K562 (cell line): ENCODE measurements at regions not wholly inside any gene's neighbourhood (a gene's known extent, or its start where the extent isn't known, plus 50 kb on each side); places are given as distances from the start of the nearest gene placed in this dataset.

Source experiments
- ATAC-seq: fragments of 200-7000 bp; cut with Tn5 transposase; 3 replicates; pipeline ENCODE4 v1.9.1; 2020; ENCODE audit warnings: moderate library complexity
- BruUV-seq: library from RNA; stranded (reverse); fragments of 400-500 nt; replicated peaks from 2 replicates; lab custom pipeline; 2021; lab: Mats Ljungman, UMichigan
- CTCF ChIA-PET: fragments of 300-600 bp; formaldehyde crosslinking; extraction: SDS; loops from one replicate; lab custom pipeline; 2021; ENCODE audit warnings: low intra/inter-chr PET ratio; lab: Yijun Ruan, JAX
- POLR2A ChIA-PET: fragments of 300-600, 350-650 bp; sonication (Branson Sonifier 250); formaldehyde crosslinking; extraction: SDS; loops from one replicate; lab custom pipeline; 2021; ENCODE audit warnings: antibody characterized with exemption, inconsistent platforms; lab: Yijun Ruan, JAX
- DNase-seq, 4 experiments: peaks; one replicate each; pipeline versions ENCODE4 v3.0.0 to v3.0.0-alpha.2; 2011 to 2018; ENCODE audit warnings: low spot score in 3 of 4, mixed read lengths in 3 of 4; ENCODE audit errors: extremely low read depth in 1 of 4
- FAIRE-seq: peaks from 2 replicates; lab custom pipeline; 2011; peaks lifted over from hg19 to GRCh38; lab: Jason Lieb, UNC
- H2AFZ ChIP-seq: 2 replicates; pipeline ENCODE4 v1.6.0; 2011; ENCODE audit warnings: low read depth, low read length, control low read depth, inconsistent platforms
- H3K27ac ChIP-seq: fragments of 200-600 bp; 3 replicates; pipeline ENCODE4 v1.8.0; 2011; ENCODE audit warnings: low read depth, mild to moderate bottlenecking, control low read depth, inconsistent platforms, low read length, moderate library complexity, mixed read lengths; ENCODE audit errors: extremely low read depth
- H3K27me3 ChIP-seq, 2 experiments: fragments of 300-600 bp in 1 of 2; 2 replicates in 1 of 2; 3 replicates in 1 of 2; pipeline versions ENCODE4 v1.6.0 to v1.8.0; 2011; ENCODE audit warnings: inconsistent platforms in 2 of 2, low read length in 2 of 2, mild to moderate bottlenecking in 1 of 2, mixed read lengths in 1 of 2, moderate library complexity in 1 of 2; ENCODE audit not compliant: control insufficient read depth in 2 of 2, insufficient read depth in 2 of 2
- H3K36me3 ChIP-seq: fragments of 300-600 bp; 3 replicates; pipeline ENCODE4 v1.8.0; 2011; ENCODE audit warnings: mild to moderate bottlenecking, low read length, inconsistent platforms; ENCODE audit not compliant: control insufficient read depth, insufficient read depth
- H3K4me1 ChIP-seq, 2 experiments: fragments of 200-600 bp in 1 of 2; replicated peaks in 1 of 2; 2 replicates in 1 of 2; 3 replicates in 1 of 2; pipeline versions ENCODE4 v1.5.1 to v1.8.0; 2011; ENCODE audit warnings: inconsistent platforms in 2 of 2, low read length in 2 of 2, mild to moderate bottlenecking in 1 of 2, mixed read lengths in 1 of 2, moderate library complexity in 1 of 2; ENCODE audit not compliant: control insufficient read depth in 2 of 2, insufficient read depth in 2 of 2
- H3K4me2 ChIP-seq: 2 replicates; pipeline ENCODE4 v1.6.1; 2011; ENCODE audit warnings: low read length, control low read depth, inconsistent platforms, mixed read lengths; ENCODE audit not compliant: insufficient read depth
- H3K4me3 ChIP-seq: fragments of 200-600 bp; sonication (generic), shearing (Covaris generic); 2 replicates; pipeline ENCODE4 v1.5.1; 2016; ENCODE audit warnings: control low read depth, inconsistent platforms
- H3K79me2 ChIP-seq: fragments of 200-600 bp; 3 replicates; pipeline ENCODE4 v1.8.0; 2011; ENCODE audit warnings: low read length, inconsistent platforms; ENCODE audit not compliant: control insufficient read depth, insufficient read depth
- H3K9ac ChIP-seq, 2 experiments: 2 replicates each; pipeline versions ENCODE4 v1.6.0 to v1.6.1; 2011; ENCODE audit warnings: low read depth in 2 of 2, low read length in 2 of 2, control low read depth in 1 of 2, inconsistent platforms in 1 of 2, mild to moderate bottlenecking in 1 of 2, mixed read lengths in 1 of 2; ENCODE audit not compliant: insufficient read depth in 1 of 2
- H3K9me1 ChIP-seq: one replicate; pipeline ENCODE4 v1.6.0; 2011; ENCODE audit warnings: inconsistent platforms, mild to moderate bottlenecking, low read length, moderate library complexity; ENCODE audit not compliant: control insufficient read depth, insufficient read depth
- H3K9me3 ChIP-seq: replicated peaks from 2 replicates; pipeline ENCODE4 v1.5.1; 2011; ENCODE audit warnings: low read depth, low read length, inconsistent platforms; ENCODE audit not compliant: control insufficient read depth, insufficient read depth
- H4K20me1 ChIP-seq: replicated peaks from 2 replicates; pipeline ENCODE4 v1.6.1; 2011; ENCODE audit warnings: low read length, inconsistent platforms, mixed read lengths; ENCODE audit not compliant: control insufficient read depth, insufficient read depth
- BHLHE40 ChIP-seq: IDR thresholded peaks from 2 replicates; pipeline ENCODE4 v1.6.1; 2011; ENCODE audit warnings: low read length, improper control_type of control experiment
- CEBPG ChIP-seq, 3 experiments: fragments of 200-800 bp in 1 of 3; sonication (Bioruptor generic) in 1 of 3; sonication (generic) in 1 of 3; formaldehyde crosslinking in 1 of 3; IDR thresholded peaks in 2 of 3; conservative IDR thresholded peaks in 1 of 3; 2 replicates each; pipeline versions ENCODE4 v1.6.1 to v1.8.0; 2016 to 2022; ENCODE audit warnings: missing compliant biosample characterization in 2 of 3, missing genetic modification characterization in 2 of 3, mild to moderate bottlenecking in 1 of 3, missing genetic modification reagents in 1 of 3
- ELF4 ChIP-seq: fragments of 450-650 bp; formaldehyde crosslinking; IDR thresholded peaks from 2 replicates; pipeline ENCODE4 v1.4.0; 2022; ENCODE audit warnings: missing genetic modification characterization
- KAT8 ChIP-seq: fragments of 450-650 bp; IDR thresholded peaks from 2 replicates; pipeline ENCODE4 v1.6.1; 2016; ENCODE audit warnings: low read depth, mild to moderate bottlenecking
- LCOR ChIP-seq: sonication (generic); formaldehyde crosslinking; IDR thresholded peaks from 2 replicates; pipeline ENCODE4 v1.8.0; 2022; ENCODE audit warnings: mild to moderate bottlenecking, missing genetic modification reagents
- MECOM ChIP-seq: fragments of 250-450 bp; sonication (Bioruptor Pico); IDR thresholded peaks from 2 replicates; pipeline ENCODE4 v1.8.0; 2022; ENCODE audit warnings: inconsistent platforms
- MTF1 ChIP-seq: fragments of 250-450 bp; sonication (Bioruptor Pico); IDR thresholded peaks from 2 replicates; pipeline ENCODE4 v1.9.0; 2021; ENCODE audit warnings: moderate library complexity, mild to moderate bottlenecking, inconsistent platforms, borderline replicate concordance
- NFATC3 ChIP-seq: fragments of 450-650 bp; IDR thresholded peaks from 2 replicates; pipeline ENCODE4 v1.6.1; 2017; ENCODE audit warnings: mild to moderate bottlenecking
- NR2C2 ChIP-seq, 2 experiments: fragments of 200-800 bp in 1 of 2; sonication (Bioruptor generic) in 1 of 2; sonication (generic) in 1 of 2; formaldehyde crosslinking in 1 of 2; IDR thresholded peaks; 2 replicates each; pipeline versions ENCODE4 v1.6.1 to v1.8.0; 2016 to 2022; ENCODE audit warnings: mild to moderate bottlenecking in 1 of 2, missing compliant biosample characterization in 1 of 2, missing genetic modification characterization in 1 of 2, missing genetic modification reagents in 1 of 2
- PRPF4 ChIP-seq: fragments of 200-400 bp; formaldehyde crosslinking; IDR thresholded peaks from one replicate; pipeline ENCODE4 v1.6.1; 2017; ENCODE audit warnings: low read length, low read depth, mild to moderate bottlenecking; ENCODE audit not compliant: insufficient read depth, poor library complexity, severe bottlenecking
- SMAD1 ChIP-seq: fragments of 150-350 bp; IDR thresholded peaks from 2 replicates; pipeline ENCODE4 v1.6.1; 2014; ENCODE audit warnings: low read length, low read depth; ENCODE audit not compliant: partially characterized antibody
- TCFL5 ChIP-seq: fragments of 250-450 bp; sonication (Bioruptor Pico); conservative IDR thresholded peaks from 2 replicates; pipeline ENCODE4 v1.6.1; 2021; ENCODE audit warnings: mild to moderate bottlenecking, moderate library complexity, matching md5 sums
- ZC3H8 ChIP-seq: fragments of 450-650 bp; IDR thresholded peaks from 2 replicates; pipeline ENCODE4 v1.6.1; 2017
- ZFP1 ChIP-seq: fragments of 450-650 bp; formaldehyde crosslinking; IDR thresholded peaks from 2 replicates; pipeline ENCODE4 v1.4.0; 2020; ENCODE audit warnings: mild to moderate bottlenecking, mixed read lengths
- ZKSCAN3 ChIP-seq: fragments of 250-450 bp; sonication (Bioruptor Pico); IDR thresholded peaks from 2 replicates; pipeline ENCODE4 v1.4.0; 2020
- ZNF143 ChIP-seq: sonication (generic); formaldehyde crosslinking; IDR thresholded peaks from 2 replicates; pipeline ENCODE4 v1.9.0; 2022; ENCODE audit warnings: mild to moderate bottlenecking, missing genetic modification reagents
- ZNF146 ChIP-seq: IDR thresholded peaks from one replicate; pipeline ENCODE4 v1.6.1; 2018; ENCODE audit warnings: missing compliant biosample characterization; ENCODE audit not compliant: unreplicated experiment
- ZNF174 ChIP-seq: fragments of 250-450 bp; sonication (Bioruptor Pico); IDR thresholded peaks from 2 replicates; pipeline ENCODE4 v1.4.0; 2020; ENCODE audit warnings: mild to moderate bottlenecking
- ZNF695 ChIP-seq: fragments of 450-650 bp; formaldehyde crosslinking; IDR thresholded peaks from 2 replicates; pipeline ENCODE4 v1.4.0; 2020; ENCODE audit warnings: mild to moderate bottlenecking, moderate library complexity
- ZNF76 ChIP-seq: fragments of 250-450 bp; sonication (Bioruptor Pico); IDR thresholded peaks from 2 replicates; pipeline ENCODE4 v1.4.0; 2020; ENCODE audit warnings: mild to moderate bottlenecking, moderate library complexity, borderline replicate concordance
- WGBS: fragments of 100-300 bp; shearing (Covaris generic); methylation state at CpG from one replicate; pipeline ENCODE4 v1.1.6; 2016; ENCODE audit warnings: low coverage, mixed read lengths; ENCODE audit not compliant: insufficient coverage; ENCODE audit errors: missing lambda C conversion rate; 5-methylcytosine and 5-hydroxymethylcytosine counted together
- in situ Hi-C: fragments of 300-500 bp; cut with MboI; formaldehyde crosslinking; loops from 4 replicates; pipeline ENCODE4 v1.15.0; 2018; ENCODE audit warnings: inconsistent platforms, mixed read lengths
- intact Hi-C: fragments of 100-400 bp; cut with micrococcal nuclease; formaldehyde crosslinking; loops from 2 replicates; pipeline ENCODE4 v1.14.2; 2022

DNA sequence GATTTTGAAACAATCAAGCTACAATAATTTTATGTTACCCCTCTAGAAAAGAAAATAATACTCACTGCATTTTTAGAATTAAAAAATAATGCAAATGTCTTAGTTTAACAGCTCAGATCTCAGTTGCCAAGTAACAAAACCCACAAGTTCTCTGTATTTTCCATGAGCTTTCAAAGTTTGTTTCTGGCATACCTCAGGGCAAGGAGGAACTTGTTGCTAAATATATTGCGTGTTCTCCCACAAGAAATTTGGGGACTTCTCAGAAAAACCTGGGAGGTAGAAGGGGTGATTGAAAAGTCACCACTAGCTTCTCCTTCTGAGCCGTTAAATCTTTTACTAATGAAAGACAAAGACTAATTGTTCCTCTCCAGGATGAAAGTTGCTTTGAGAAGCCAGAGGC lies 236.8 kb upstream of the MARCKS start:
- no TSS peak for BruUV-seq
- POLR2A ChIA-PET = interaction anchor here (0.6 kb wide), 1 partner anchor 131 kb away, joined by 3 read pairs; no protein-coding TSS in a partner anchor
- TF ChIP-seq ZNF146 (CRISPR knock-in tag) (no peak), ZNF76 (CRISPR knock-in tag) (no peak)
- TF ChIP-seq, all 486 proteins: peak for 0
- WGBS = 3% methylated on average over 2 of the region's 2 CpGs
- in situ Hi-C loops = no loop called here
- no peak overlapping the region for H3K9ac ChIP-seq
- no peak overlapping the region for H3K4me3 ChIP-seq
- DNase-seq (no peak), FAIRE-seq (no peak), ATAC-seq (no peak)
- no peaks in the 10 kb centered on the region for H3K27me3 ChIP-seq
- H3K4me2 ChIP-seq = no peak overlapping the region
- no peaks in the 10 kb centered on the region for H3K36me3 ChIP-seq
- H4K20me1 ChIP-seq = no peaks in the 10 kb centered on the region
- no peaks in the 10 kb centered on the region for H3K79me2 ChIP-seq
- H3K4me1 ChIP-seq = no peaks in the 10 kb centered on the region
- H2AFZ ChIP-seq = no peak overlapping the region
- CTCF ChIA-PET = no interaction called here
- intact Hi-C loops = no loop called here
- no peak overlapping the region for H3K27ac ChIP-seq
- no peaks in the 10 kb centered on the region for H3K9me3 ChIP-seq
- no peaks in the 10 kb centered on the region for H3K9me1 ChIP-seq

DNA sequence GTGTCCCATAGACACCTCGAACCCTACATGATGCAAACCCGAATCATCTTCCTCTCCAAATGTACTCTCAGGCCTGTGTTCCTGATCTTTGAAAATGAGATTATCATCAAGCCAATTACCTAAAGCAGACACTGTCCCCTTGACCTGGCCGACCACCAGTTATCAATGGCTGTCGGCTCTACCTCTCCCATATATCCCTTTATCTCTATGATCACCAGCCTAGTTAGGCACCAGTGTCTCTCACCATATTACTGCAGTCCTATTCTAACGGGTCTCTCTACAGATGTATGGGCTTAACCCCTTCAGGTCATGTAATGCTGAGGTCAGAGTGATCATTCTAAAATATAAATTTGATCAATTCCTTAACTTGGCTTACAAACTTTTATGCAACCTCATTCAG lies 234.9 kb upstream of the MARCKS start:
- H3K27ac ChIP-seq = no peak overlapping the region
- no peak overlapping the region for H2AFZ ChIP-seq
- CTCF ChIA-PET = no interaction called here
- no peak overlapping the region for H3K4me2 ChIP-seq
- intact Hi-C loops = no loop called here
- H3K27me3 ChIP-seq = no peaks in the 10 kb centered on the region
- no peaks in the 10 kb centered on the region for H3K9me3 ChIP-seq
- H3K9me1 ChIP-seq = no peaks in the 10 kb centered on the region
- H3K36me3 ChIP-seq = no peaks in the 10 kb centered on the region
- WGBS = 2% methylated on average over 5 of the region's 5 CpGs
- H4K20me1 ChIP-seq = no peaks in the 10 kb centered on the region
- H3K9ac ChIP-seq = no peak overlapping the region
- POLR2A ChIA-PET = no interaction called here
- H3K4me1 ChIP-seq = no peaks in the 10 kb centered on the region
- H3K79me2 ChIP-seq = no peaks in the 10 kb centered on the region
- H3K4me3 ChIP-seq = no peak overlapping the region
- no peak for FAIRE-seq
- ATAC-seq = no peak
- BruUV-seq = no TSS peak
- DNase-seq = no peak
- in situ Hi-C loops = no loop called here
- no peak for TF ChIP-seq BHLHE40
- TF ChIP-seq NFATC3 = no peak
- no peak for TF ChIP-seq ZKSCAN3 (CRISPR knock-in tag)
- no peak for TF ChIP-seq PRPF4
- TF ChIP-seq TCFL5 (CRISPR knock-in tag) = no peak
- no peak for TF ChIP-seq MTF1
- no peak for TF ChIP-seq KAT8
- TF ChIP-seq ZNF174 (CRISPR knock-in tag) = no peak
- TF ChIP-seq NR2C2 (CRISPR knock-in tag; IDR thresholded peaks at IDR 0.05) = no peak
- TF ChIP-seq NR2C2 (tag; IDR thresholded peaks at IDR 0.05) = no peak
- TF ChIP-seq ZNF143 (CRISPR knock-in tag) = no peak
- no peak for TF ChIP-seq ZNF695
- TF ChIP-seq SMAD1 = no peak
- no peak for TF ChIP-seq ZC3H8
- no peak for TF ChIP-seq LCOR
- no peak for TF ChIP-seq CEBPG (CRISPR knock-in tag; IDR thresholded peaks at IDR 0.05)
- TF ChIP-seq CEBPG (tag; conservative IDR thresholded peaks at IDR 0.05 in 1 of 2, IDR thresholded peaks at IDR 0.05 in 1 of 2) = no peak
- TF ChIP-seq ZFP1 = no peak
- no peak for TF ChIP-seq MECOM (CRISPR knock-in tag)
- TF ChIP-seq ELF4 (CRISPR knock-in tag) = no peak
